ENCODE measurements at regions not wholly inside any gene's neighbourhood (a gene's known extent, or its start where the extent isn't known, plus 50 kb on each side); places are given as distances from the start of the nearest gene placed in this dataset.

- TF ChIP-seq, protein P1, sequence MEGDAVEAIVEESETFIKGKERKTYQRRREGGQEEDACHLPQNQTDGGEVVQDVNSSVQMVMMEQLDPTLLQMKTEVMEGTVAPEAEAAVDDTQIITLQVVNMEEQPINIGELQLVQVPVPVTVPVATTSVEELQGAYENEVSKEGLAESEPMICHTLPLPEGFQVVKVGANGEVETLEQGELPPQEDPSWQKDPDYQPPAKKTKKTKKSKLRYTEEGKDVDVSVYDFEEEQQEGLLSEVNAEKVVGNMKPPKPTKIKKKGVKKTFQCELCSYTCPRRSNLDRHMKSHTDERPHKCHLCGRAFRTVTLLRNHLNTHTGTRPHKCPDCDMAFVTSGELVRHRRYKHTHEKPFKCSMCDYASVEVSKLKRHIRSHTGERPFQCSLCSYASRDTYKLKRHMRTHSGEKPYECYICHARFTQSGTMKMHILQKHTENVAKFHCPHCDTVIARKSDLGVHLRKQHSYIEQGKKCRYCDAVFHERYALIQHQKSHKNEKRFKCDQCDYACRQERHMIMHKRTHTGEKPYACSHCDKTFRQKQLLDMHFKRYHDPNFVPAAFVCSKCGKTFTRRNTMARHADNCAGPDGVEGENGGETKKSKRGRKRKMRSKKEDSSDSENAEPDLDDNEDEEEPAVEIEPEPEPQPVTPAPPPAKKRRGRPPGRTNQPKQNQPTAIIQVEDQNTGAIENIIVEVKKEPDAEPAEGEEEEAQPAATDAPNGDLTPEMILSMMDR (IDR thresholded peaks at IDR 0.05) = no peak
- TF ChIP-seq POLR2AphosphoS5 (IDR thresholded peaks at IDR 0.05) = no peak
- TF ChIP-seq POLR2A (IDR thresholded peaks at IDR 0.05) = no peak
Observed at GRCh38 chr4:24352112-24352511, 232.2 kb downstream of the DHX15 start.
